CD4-positive, alpha-beta T cell treated with Interleukin-4 for 4 hours (primary cell): ENCODE measurements at regions not wholly inside any gene's neighbourhood (a gene's known extent, or its start where the extent isn't known, plus 50 kb on each side); places are given as distances from the start of the nearest gene placed in this dataset.
"Not testable (repeated sequence)": the region's sequence is repeated elsewhere in the genome, so short reads cannot be mapped to it uniquely, and the experiment has no call there.

Experiments
- DNase-seq: peaks from one replicate; pipeline ENCODE4 v3.0.0-alpha.2; 2020

GRCh38 chr1:116185161-116185701 is 74.0 kb downstream of the MAB21L3 start:
- DNase-seq: no peak

GRCh38 chr1:116189481-116189880 is 78.3 kb downstream of the MAB21L3 start:
- DNase-seq: no peak

- DNase-seq: no peak
Measured at GRCh38 chr1:116191294-116191693, 80.1 kb downstream of the MAB21L3 start.

- no peak for DNase-seq
Measured at GRCh38 chr1:116193768-116194167, 82.6 kb downstream of the MAB21L3 start.

DNA sequence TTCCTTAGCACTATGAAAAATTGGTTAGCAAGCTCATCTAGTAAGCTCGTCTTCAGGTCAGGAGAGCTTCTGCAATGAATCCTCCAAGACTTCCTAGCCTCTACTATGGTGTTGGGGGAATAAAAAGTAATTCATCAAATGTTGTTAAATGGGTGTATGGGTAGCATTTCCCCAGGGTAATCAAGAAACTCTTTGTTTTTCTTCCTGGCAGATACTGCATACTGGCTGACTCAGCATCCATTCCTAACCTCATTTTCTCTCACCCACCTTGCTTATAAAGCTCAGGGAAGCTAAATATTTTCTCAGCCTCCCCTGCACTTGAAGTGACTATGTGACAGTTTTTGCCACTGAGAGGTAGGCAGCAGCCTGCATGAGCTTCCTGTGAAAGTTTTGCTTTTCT is 83.4 kb downstream of the MAB21L3 start:
- DNase-seq: no peak

DNA sequence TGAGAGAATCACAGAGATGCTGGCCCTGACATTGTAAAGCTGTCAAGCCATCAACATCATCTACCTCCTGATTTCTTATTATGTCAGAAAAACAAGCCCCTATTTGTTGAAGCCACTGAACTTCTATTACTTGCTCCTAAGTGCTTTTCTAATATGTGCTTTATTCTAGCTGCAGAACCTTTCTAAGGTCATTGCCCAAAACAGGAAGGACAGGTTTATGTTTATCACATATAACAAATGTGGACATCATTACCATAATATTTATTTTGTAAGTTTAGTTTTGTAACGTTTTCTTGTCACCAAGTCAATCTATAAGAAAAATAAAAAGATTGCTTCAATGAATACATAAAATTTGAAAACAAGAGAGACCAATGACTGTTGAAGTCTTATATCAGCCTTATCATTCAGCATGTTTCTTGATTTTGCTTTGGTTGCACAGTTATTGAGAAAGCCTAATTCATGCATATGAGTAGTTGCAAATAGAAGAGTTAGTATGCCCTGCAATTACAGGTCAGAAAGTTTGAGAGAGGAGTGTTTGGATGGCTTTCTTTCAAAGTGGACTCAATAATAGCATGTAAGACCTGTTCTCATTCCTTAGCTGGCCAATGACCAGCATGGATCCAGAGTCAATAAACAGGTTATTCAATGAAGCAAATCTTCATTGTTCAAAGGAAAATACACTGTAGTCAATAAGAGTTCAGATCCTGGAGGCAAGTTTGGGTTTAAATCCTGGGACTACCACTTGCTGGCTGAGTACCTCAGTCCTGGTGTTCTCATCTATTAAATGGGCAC is 84.1 kb downstream of the MAB21L3 start:
- DNase-seq: no peak

GRCh38 chr1:116200343-116200742 is 89.1 kb downstream of the MAB21L3 start:
- DNase-seq: not testable (repeated sequence)

- DNase-seq: no peak
Measured at GRCh38 chr1:116201911-116202310, 90.7 kb downstream of the MAB21L3 start.

DNA sequence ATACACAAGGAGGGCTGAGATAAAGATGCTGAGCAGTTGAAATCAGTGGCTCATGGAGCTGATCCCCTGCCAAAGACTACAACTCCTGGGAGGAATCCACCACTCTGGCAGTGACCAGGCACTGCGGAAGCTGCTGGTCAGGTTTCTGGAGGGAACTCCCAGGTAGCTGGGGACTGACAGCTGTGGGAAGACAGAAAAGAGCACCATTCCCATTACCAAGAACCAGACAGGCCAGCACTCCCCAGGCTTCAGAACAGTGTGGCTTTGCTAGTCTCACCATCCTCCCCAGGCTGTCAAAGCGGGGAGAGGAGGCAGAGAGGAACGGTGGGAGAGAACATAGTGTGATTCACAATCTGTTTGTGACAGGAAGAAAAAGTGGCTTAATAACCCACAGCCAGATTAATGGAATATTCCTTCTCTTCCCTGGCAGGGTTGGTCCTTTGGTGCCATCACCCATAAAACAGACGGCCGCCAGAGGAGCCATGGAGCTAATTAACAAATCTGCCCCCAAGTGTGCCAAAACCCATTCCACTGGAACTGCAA is 92.1 kb downstream of the MAB21L3 start:
- no peak for DNase-seq

DNA sequence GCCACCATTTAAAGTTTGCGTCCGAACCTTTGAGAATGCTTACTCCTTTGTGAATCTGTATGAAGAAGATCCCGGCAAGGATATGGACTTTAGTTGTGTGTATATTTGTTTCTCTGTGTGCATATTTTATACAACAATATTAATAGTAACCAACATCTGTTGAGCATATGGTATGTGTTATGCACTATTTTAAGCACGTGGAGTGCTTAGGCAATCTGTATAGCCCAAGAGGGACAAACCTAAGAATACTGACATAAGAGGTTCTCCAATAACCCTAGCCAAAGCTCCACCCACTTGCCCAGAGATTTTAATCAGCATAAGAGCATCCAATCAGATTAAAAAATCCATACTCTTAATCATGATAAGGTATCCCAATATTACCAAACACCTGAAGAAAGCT is 92.7 kb downstream of the MAB21L3 start:
- DNase-seq: no peak

DNA sequence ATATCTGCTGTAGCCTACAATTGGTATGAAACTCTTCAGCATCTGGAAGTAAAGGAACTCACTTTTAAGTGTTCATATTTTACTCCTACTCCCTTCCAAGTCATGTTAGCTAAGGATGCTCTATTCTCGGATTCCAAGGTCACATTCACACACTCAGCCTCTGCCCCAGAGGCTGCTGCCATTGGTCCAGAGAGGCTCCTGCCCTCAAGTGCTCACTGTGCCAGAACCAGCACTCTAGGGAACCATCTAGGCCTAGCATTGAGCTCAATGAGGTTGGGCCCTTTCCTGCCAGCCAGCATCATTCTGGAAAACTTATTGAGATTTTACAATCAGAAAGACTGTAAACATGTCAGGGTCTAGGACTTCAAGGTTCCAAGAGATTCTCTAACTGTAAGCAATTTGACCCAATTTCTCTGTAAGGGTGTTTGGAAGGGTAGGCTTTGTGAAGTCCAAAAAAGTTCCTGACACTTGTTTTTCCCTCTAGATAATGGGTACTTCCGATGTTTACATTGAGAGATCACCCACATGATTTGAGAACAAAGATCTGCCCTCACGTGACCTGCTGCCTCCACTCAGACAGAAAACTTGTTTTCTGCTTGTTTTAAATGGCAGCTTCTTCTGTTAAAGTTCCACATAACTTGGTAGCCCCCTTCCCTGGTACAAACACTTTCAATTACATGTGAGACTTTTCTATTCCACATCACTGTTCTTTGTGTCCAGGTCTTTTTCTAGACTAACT is 94.9 kb downstream of the MAB21L3 start:
- DNase-seq: no peak

DNA sequence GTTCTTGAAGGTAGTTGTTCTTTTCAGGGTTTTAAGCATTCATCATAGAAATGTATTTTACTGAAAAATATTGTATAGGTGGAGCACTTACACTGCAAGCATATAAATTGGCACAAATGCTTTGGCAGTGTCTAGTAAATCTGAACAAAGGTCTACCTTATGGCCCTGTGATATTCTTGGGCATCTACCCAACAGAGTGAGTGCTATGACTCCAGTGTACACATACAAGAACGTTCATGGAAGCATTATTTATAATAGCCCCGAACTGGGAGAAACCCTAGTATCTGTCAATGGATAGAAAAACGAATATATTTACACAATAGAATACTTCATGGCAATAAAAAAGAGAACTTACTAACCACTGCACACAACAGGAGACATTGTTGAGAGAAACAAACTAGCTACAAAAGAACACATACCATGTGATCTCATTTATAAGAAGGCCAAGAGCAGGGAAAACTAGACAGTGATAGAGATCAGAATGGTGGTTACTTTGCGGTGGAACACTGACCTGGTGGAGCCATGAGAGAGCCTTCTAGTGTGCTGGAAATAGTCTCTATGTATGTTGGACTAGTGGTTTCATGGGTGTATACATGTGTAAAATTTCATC is 96.0 kb downstream of the MAB21L3 start:
- no peak for DNase-seq

DNA sequence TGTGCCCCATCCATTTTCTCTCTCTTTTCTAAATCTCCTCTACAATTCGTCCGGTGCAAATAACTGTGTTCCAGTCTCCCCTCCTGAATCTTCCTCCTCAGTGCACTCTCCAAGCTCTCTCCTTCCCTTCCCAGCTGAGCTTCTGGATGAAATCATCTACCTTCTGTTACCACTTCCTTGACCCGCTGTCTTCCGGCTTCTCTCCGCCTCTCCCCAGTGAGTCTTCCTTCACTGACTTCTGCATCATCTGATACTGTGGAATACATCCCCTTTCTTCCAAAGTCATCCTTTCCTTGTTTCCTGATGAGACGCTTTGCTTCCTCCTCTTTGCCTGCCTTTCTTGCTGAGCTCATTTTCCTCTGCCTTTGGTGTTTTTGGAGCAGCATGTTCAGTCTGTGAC is 96.9 kb downstream of the MAB21L3 start:
- DNase-seq: no peak

DNA sequence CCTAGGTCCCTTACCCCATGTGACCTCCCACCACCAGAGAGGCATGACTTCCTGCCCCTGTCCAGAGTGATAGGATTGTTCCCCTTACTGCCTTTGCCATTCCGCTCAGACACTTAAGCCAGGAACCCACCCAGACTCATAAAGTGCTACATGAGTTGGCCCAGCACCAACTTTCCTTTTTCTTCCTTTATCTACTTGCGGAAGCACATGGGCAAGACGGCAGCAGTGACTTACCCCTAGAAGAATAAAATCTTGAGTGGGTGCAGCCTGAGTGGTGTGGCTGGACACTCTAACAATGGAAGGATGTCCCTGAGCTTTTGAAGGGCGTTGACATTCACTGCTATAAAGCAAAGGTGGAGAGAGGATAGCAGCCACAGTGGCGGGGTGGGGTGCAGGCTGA is 100.1 kb downstream of the MAB21L3 start:
- no peak for DNase-seq

DNA sequence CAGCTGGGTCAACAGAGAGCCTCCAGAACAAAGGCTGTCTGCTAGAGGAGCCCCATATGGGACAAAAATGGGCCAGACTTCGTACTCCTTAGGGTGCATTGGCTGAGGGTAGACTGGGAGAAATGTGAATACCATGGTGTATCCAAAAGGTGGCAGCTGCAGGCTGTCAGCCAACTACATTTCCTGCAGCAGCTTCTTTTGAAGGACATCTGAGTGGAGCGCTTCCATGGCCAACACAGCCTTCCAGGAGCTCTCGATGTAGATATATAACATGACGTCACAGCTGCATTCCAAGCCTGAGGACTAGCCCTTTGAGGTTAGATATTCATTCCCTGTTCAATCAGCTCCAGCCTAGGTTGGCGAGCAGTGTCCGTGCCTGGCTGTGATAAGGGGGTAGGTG is 107.7 kb downstream of the MAB21L3 start:
- no peak for DNase-seq

DNA sequence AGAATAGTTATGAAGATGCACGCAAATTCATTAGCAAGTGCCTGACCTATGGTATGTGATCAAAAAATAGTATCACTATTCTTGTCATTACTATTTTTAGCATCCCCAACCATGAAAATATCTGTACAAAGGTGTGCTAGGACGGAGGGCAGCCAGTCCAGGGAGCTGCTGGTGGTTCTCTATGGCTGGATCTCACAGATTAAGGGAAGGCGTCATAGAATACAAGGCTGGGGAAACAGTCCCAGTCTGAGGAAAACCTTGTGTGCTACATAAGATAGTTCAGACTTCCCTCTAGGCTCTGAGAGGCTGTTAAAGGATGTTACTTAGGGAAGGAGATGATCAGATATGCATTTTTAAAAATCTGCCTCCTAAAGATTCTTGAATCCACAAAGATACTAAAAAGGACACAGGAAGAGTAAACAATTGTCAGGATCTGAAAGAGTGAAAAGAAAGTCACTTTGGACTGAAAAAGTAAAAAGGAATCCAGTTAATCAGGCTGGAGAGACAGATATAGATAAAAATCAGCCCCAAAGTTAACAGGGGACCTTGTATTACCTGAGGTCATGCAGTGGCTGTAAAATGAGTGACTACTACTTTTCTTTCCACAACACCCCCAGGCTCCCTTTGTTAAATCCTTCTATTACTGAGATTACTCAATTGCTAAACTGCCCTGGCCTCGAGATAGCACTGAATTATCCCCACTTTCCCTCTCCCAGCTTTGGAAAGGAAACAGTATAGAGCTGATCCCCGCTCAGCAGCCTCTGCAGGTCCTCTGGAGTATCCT is 108.6 kb downstream of the MAB21L3 start:
- DNase-seq: no peak

DNA sequence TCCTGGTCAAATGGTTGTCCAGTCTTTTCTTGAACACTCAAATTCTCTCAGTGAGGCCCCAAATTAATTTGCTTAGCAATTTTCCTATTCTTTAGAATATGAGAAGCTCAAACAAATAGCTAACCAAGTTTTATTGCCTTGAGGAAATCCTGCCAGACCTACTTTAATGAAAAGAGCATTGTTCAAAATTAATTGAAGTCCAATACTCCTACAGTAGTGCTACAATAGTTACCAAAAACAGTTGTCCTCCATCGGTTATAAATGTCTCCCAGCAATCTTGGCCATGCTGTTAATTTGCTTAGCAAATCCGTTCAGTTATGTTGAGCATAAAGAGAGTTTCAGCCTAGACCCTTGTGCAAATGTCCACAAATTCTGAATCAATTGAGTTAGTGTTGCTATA is 112.9 kb downstream of the MAB21L3 start:
- no peak for DNase-seq

DNA sequence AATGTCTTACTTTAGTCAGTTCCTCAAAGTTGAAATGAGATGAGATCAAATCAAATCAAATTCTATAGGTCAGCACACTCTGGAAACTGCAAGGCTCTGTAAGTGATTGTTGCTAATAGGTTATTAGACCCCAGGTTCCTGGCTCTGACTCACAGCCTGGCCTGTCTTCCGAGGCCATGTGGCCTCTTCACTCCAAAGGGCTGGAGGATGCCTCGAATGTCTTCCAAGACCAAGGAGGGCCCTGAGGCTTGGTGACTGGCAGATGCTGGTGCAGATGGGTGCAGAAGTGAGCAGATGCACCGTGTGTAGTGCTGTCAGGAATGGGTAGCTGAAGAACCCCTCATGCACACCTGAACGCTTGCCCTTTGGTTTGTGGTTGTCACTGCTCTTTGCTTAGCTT is 113.4 kb downstream of the MAB21L3 start:
- no peak for DNase-seq

DNA sequence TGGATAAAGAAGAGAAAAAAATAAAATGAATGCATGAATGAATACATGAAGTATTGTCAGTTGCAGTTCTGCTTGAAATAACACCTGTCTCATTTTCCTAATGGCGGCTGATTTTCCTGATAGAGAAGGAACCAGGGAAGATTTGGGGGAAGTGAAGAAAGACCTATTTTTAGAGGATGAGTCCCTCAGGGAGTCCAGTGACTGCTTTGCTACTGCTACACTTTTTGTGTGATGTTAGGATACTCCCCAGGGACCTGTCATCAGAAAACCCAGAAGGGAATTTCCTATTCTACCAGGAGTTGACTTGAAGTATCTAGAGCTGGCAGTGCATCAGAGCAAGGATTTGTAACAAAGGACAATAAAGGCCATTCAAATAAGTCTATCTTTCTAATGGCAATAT is 114.8 kb downstream of the MAB21L3 start:
- no peak for DNase-seq

DNA sequence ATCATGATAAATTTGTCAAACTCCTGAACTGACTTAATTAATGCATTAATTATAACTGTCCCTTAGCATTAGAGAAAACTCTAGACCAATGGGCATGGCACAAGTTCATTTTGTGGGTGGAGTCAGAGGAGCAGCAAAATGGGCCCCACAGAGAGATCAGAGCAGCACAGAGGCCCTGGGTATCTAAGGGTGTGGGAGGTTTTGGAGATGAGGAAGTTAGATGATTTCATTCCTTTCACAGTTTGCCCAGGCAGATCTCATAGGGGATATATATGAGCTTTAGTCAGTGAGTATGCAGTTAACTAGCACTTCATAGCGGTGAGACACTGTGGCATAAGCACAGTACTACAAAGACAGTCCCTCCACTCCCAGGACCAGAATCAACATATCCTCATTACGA is 117.3 kb downstream of the MAB21L3 start:
- DNase-seq: no peak

GRCh38 chr1:116230712-116231111 is 119.5 kb downstream of the MAB21L3 start:
- DNase-seq: no peak

DNA sequence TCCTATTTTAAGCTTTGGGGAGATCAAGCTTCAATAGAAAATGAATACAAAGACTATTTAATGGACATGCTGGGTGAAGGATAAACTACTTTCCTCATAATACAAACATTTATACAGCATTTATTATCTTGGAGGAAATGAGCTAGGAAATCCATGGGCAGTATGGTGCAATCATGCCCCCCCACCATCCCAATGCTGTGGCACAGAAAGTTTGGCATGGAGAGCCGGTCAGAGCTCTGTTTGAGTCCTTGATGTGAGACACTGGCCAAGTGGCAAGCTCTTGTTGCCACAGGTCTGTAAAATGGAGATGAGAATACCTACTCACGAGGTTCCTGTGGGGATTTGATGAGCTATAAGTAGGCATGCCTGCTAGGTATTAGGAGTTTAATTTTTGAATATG is 120.6 kb downstream of the MAB21L3 start:
- no peak for DNase-seq
